ENCODE measurements at regions not wholly inside any gene's neighbourhood (a gene's known extent, or its start where the extent isn't known, plus 50 kb on each side); places are given as distances from the start of the nearest gene placed in this dataset.

DNA sequence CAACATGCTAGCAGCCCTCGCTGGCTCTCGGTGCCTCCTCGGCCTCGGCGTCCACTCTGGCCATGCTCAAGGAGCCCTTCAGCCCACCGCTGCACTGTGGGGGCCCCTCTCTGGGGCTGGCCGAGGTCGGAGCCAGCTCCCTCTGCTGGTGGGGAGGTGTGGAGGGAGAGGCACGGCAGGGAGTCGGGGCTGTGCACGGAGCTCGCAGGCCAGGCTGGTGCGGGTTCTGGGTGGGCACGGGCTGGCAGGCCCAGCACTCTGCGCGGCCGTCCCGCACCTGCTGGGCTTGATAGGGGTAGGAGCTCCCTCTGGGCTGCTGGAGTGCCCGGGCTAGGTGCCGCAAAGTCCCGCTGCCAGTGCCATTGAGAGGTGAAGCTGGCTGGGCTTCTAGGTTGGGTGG lies 251.0 kb downstream of the SQOR start:
- Histone ChIP-seq H3K9me3 (ENCODE audit: insufficient read depth, low read length) (no peaks in the 10 kb centered on the region), H3K4me2 (ENCODE audit: low read depth, low read length, poor library complexity, severe bottlenecking) (no peak overlapping the region), H3K9me2 (replicated peaks; ENCODE audit: insufficient read depth, low read length) (no peaks in the 10 kb centered on the region), H3K27me3 (ENCODE audit: low read length) (no peaks in the 10 kb centered on the region), H3K27ac (ENCODE audit: low read depth, low read length) (no peak overlapping the region), H3K79me2 (ENCODE audit: insufficient read depth, low read length) (no peaks in the 10 kb centered on the region), H4K20me1 (ENCODE audit: low read depth, low read length) (no peaks in the 10 kb centered on the region), H3F3A (ENCODE audit: insufficient read depth) (no peaks in the 10 kb centered on the region), H3K4me3 (ENCODE audit: insufficient read depth, low read length, poor library complexity, severe bottlenecking) (no peak overlapping the region), H3K9ac (ENCODE audit: low read length) (no peak overlapping the region), H3K36me3 (ENCODE audit: low read length) (no peaks in the 10 kb centered on the region), H2AFZ (ENCODE audit: low read depth, low read length, severe bottlenecking) (no peak overlapping the region)
- no peak for TF ChIP-seq EZH2phosphoT487 (conservative IDR thresholded peaks at IDR 0.05; ENCODE audit: low read length)
- TF ChIP-seq, protein P1, sequence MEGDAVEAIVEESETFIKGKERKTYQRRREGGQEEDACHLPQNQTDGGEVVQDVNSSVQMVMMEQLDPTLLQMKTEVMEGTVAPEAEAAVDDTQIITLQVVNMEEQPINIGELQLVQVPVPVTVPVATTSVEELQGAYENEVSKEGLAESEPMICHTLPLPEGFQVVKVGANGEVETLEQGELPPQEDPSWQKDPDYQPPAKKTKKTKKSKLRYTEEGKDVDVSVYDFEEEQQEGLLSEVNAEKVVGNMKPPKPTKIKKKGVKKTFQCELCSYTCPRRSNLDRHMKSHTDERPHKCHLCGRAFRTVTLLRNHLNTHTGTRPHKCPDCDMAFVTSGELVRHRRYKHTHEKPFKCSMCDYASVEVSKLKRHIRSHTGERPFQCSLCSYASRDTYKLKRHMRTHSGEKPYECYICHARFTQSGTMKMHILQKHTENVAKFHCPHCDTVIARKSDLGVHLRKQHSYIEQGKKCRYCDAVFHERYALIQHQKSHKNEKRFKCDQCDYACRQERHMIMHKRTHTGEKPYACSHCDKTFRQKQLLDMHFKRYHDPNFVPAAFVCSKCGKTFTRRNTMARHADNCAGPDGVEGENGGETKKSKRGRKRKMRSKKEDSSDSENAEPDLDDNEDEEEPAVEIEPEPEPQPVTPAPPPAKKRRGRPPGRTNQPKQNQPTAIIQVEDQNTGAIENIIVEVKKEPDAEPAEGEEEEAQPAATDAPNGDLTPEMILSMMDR (IDR thresholded peaks at IDR 0.05; ENCODE audit: insufficient read depth, low read length, poor library complexity, severe bottlenecking) = no peak

DNA sequence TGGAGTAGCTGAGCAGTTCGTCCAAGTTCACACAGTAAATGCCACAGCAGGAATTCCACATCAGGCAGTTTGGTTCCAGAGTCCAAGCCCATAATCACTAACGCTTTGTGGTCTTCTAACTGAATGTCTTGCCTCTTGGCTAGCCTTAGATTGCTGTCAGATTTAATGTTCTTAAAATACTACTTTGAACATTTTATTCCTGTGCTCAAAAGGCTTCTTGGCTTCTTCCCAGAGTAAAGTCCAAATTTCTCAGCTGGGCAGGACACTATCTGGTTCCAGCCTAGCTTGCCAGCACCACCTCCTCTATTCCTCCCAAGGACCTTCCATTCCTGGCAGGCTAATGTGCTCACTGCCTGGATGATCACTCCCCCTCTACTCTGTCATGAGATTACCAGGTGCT lies 256.9 kb downstream of the SQOR start:
- no peak overlapping the region for H3K4me3 ChIP-seq (ENCODE audit: insufficient read depth, low read length, poor library complexity, severe bottlenecking)
- H3K27ac ChIP-seq (ENCODE audit: low read depth, low read length) = no peak overlapping the region

DNA sequence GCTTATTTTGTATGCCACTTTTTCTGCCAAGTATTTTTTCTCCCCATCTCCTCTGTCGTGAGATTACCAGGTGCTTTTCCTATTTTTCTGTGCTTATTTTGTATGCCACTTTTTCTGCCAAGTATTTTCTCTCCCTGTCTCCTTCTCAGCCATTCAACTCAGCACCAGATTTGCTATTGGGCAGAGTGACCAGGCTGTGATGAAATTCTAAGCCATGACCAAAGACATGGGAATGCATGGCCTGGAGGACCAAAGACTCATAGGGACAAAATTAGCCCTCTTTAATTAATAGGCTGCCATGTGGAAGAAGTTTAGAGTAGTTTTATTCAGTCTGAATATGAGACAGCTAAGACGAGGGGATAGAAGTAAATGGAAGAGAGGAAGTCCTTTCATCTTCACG lies 257.4 kb downstream of the SQOR start:
- Histone ChIP-seq H3K9me3 (ENCODE audit: insufficient read depth, low read length) (no peaks in the 10 kb centered on the region), H3F3A (ENCODE audit: insufficient read depth) (no peaks in the 10 kb centered on the region), H3K36me3 (ENCODE audit: low read length) (no peaks in the 10 kb centered on the region), H3K27ac (ENCODE audit: low read depth, low read length) (no peak overlapping the region), H3K27me3 (ENCODE audit: low read length) (no peaks in the 10 kb centered on the region), H3K9ac (ENCODE audit: low read length) (no peak overlapping the region), H3K79me2 (ENCODE audit: insufficient read depth, low read length) (no peaks in the 10 kb centered on the region), H2AFZ (ENCODE audit: low read depth, low read length, severe bottlenecking) (no peak overlapping the region), H4K20me1 (ENCODE audit: low read depth, low read length) (no peaks in the 10 kb centered on the region), H3K4me3 (ENCODE audit: insufficient read depth, low read length, poor library complexity, severe bottlenecking) (no peak overlapping the region), H3K9me2 (replicated peaks; ENCODE audit: insufficient read depth, low read length) (no peaks in the 10 kb centered on the region), H3K4me2 (ENCODE audit: low read depth, low read length, poor library complexity, severe bottlenecking) (no peak overlapping the region)
- no peak for TF ChIP-seq EZH2phosphoT487 (conservative IDR thresholded peaks at IDR 0.05; ENCODE audit: low read length)
- TF ChIP-seq, protein P1 (IDR thresholded peaks at IDR 0.05; ENCODE audit: insufficient read depth, low read length, poor library complexity, severe bottlenecking) = no peak

More for the DNA sequence above, 256.9 kb downstream of the SQOR start:
- Histone ChIP-seq H2AFZ (ENCODE audit: low read depth, low read length, severe bottlenecking) (no peak overlapping the region), H3K36me3 (ENCODE audit: low read length) (no peaks in the 10 kb centered on the region), H3K4me2 (ENCODE audit: low read depth, low read length, poor library complexity, severe bottlenecking) (no peak overlapping the region), H3K9ac (ENCODE audit: low read length) (no peak overlapping the region), H3K27me3 (ENCODE audit: low read length) (no peaks in the 10 kb centered on the region), H3K9me3 (ENCODE audit: insufficient read depth, low read length) (no peaks in the 10 kb centered on the region), H3F3A (ENCODE audit: insufficient read depth) (no peaks in the 10 kb centered on the region), H3K9me2 (replicated peaks; ENCODE audit: insufficient read depth, low read length) (no peaks in the 10 kb centered on the region), H4K20me1 (ENCODE audit: low read depth, low read length) (no peaks in the 10 kb centered on the region), H3K79me2 (ENCODE audit: insufficient read depth, low read length) (no peaks in the 10 kb centered on the region)
- TF ChIP-seq, protein P1 (IDR thresholded peaks at IDR 0.05; ENCODE audit: insufficient read depth, low read length, poor library complexity, severe bottlenecking) = no peak
- TF ChIP-seq EZH2phosphoT487 (conservative IDR thresholded peaks at IDR 0.05; ENCODE audit: low read length) = no peak

Measured in SU-DHL-6 (cell line).